B cell (primary cell): ENCODE measurements at regions not wholly inside any gene's neighbourhood (a gene's known extent, or its start where the extent isn't known, plus 50 kb on each side); places are given as distances from the start of the nearest gene placed in this dataset.

Source experiments
- ATAC-seq: fragments of 200-7000 bp; cut with Tn5 transposase; one replicate; pipeline ENCODE4 v1.10.0; 2021; ENCODE audit warnings: low read depth, mild to moderate bottlenecking, moderate number of reproducible peaks, moderate library complexity
- CTCF ChIA-PET: fragments of 350-600 bp; sonication (Branson Sonifier 250); formaldehyde crosslinking; loops from one replicate; lab custom pipeline; 2021; ENCODE audit warnings: antibody characterized with exemption, inconsistent platforms; lab: Charles Lee
- POLR2A ChIA-PET: fragments of 350-600 bp; sonication (Branson Sonifier 250); formaldehyde crosslinking; loops from one replicate; lab custom pipeline; 2021; ENCODE audit warnings: antibody characterized with exemption; lab: Charles Lee
- DNase-seq: peaks from one replicate; pipeline ENCODE4 v3.0.0; 2013
- H2AFZ ChIP-seq: 2 replicates; pipeline ENCODE4 v1.6.1; 2012; ENCODE audit warnings: mild to moderate bottlenecking, low read depth, low read length; ENCODE audit not compliant: insufficient read depth, poor library complexity, severe bottlenecking
- H3K27ac ChIP-seq, 2 donors: 1 replicate in 1 of 2; 2 replicates in 1 of 2; pipeline ENCODE4 v1.5.1; 2012 to 2013; ENCODE audit warnings: low read length in 2 of 2, mild to moderate bottlenecking in 2 of 2, moderate library complexity in 1 of 2
- H3K27me3 ChIP-seq, 4 experiments: fragments of 200-600 bp in 1 of 4; sonication (generic) in 1 of 4; replicated peaks in 1 of 4; 1 replicate in 2 of 4; 2 replicates in 2 of 4; pipeline versions ENCODE4 v1.6.1 to v1.7.0; 2013 to 2016; ENCODE audit warnings: low read length in 3 of 4, mild to moderate bottlenecking in 2 of 4, mixed read lengths in 1 of 4, moderate library complexity in 1 of 4; ENCODE audit not compliant: insufficient read depth in 4 of 4, control insufficient read depth in 3 of 4; ENCODE audit errors: control extremely low read depth in 1 of 4
- H3K36me3 ChIP-seq, 2 experiments: replicated peaks in 1 of 2; 1 replicate in 1 of 2; 2 replicates in 1 of 2; pipeline versions ENCODE4 v1.6.1 to v1.7.1; 2013; ENCODE audit warnings: low read length in 1 of 2; ENCODE audit not compliant: insufficient read depth in 2 of 2, control insufficient read depth in 1 of 2; ENCODE audit errors: control extremely low read depth in 1 of 2, extremely low read depth in 1 of 2
- H3K4me1 ChIP-seq, 2 donors: fragments of 200-600 bp in 1 of 2; sonication (generic) in 1 of 2; 1 replicate in 1 of 2; 2 replicates in 1 of 2; pipeline versions ENCODE4 v1.5.1 to v1.6.1; 2013 to 2017; ENCODE audit warnings: low read length in 2 of 2; ENCODE audit not compliant: control insufficient read depth in 2 of 2, insufficient read depth in 2 of 2
- H3K4me2 ChIP-seq: replicated peaks from 2 replicates; pipeline ENCODE3; 2012; ENCODE audit warnings: mild to moderate bottlenecking, low read depth, low read length; ENCODE audit not compliant: poor library complexity, severe bottlenecking
- H3K4me3 ChIP-seq, 5 experiments: fragments of 200-600 bp in 1 of 5; sonication (generic) in 1 of 5; 1 replicate in 3 of 5; 2 replicates in 2 of 5; pipeline versions ENCODE4 v1.5.1 to v1.7.0; 2011 to 2016; ENCODE audit warnings: low read length in 4 of 5, mild to moderate bottlenecking in 4 of 5, low read depth in 2 of 5, control low read depth in 1 of 5, moderate library complexity in 1 of 5; ENCODE audit not compliant: insufficient read depth in 1 of 5; ENCODE audit errors: control extremely low read depth in 1 of 5, extremely low read depth in 1 of 5
- H3K79me2 ChIP-seq: fragments of 200-600 bp; sonication (generic); one replicate; pipeline ENCODE4 v1.6.0; 2016; ENCODE audit warnings: low read length; ENCODE audit not compliant: control insufficient read depth, insufficient read depth
- H3K9ac ChIP-seq: fragments of 200-600 bp; sonication (generic); 2 replicates; pipeline ENCODE4 v1.6.1; 2017; ENCODE audit warnings: mild to moderate bottlenecking, low read length, moderate library complexity
- H3K9me3 ChIP-seq, 3 donors: one replicate each; pipeline versions ENCODE4 v1.6.1 to v1.7.1; 2013; ENCODE audit warnings: low read length in 2 of 3; ENCODE audit not compliant: control insufficient read depth in 2 of 3, insufficient read depth in 1 of 3; ENCODE audit errors: control extremely low read depth in 1 of 3
- H4K20me1 ChIP-seq: 2 replicates; pipeline ENCODE4 v1.6.0; 2012; ENCODE audit warnings: mild to moderate bottlenecking, low read length; ENCODE audit not compliant: insufficient read depth, control insufficient read depth, poor library complexity, severe bottlenecking
- H3K27ac Mint-ChIP-seq: one replicate; pipeline ENCODE4 v1.8.0; 2021; ENCODE audit warnings: mixed read lengths
- H3K27me3 Mint-ChIP-seq: one replicate; pipeline ENCODE4 v1.8.0; 2021; ENCODE audit warnings: mixed read lengths
- H3K4me1 Mint-ChIP-seq: one replicate; pipeline ENCODE4 v1.8.0; 2021; ENCODE audit warnings: mixed read lengths
- H3K4me3 Mint-ChIP-seq: one replicate; pipeline ENCODE4 v1.8.0; 2021; ENCODE audit warnings: mixed read lengths
- H3K9me3 Mint-ChIP-seq: one replicate; pipeline ENCODE4 v1.8.0; 2022; ENCODE audit warnings: mixed read lengths; ENCODE audit not compliant: insufficient read depth
- EZH2 ChIP-seq: IDR thresholded peaks from 2 replicates; pipeline ENCODE4 v1.6.1; 2012; ENCODE audit warnings: borderline replicate concordance, low read depth, mild to moderate bottlenecking, moderate library complexity, low read length; ENCODE audit not compliant: insufficient read depth, poor library complexity, severe bottlenecking
- WGBS: methylation state at CpG from one replicate; pipeline ENCODE4 v1.1.5; 2013; ENCODE audit warnings: missing lambda C conversion rate; ENCODE audit not compliant: insufficient coverage; 5-methylcytosine and 5-hydroxymethylcytosine counted together
- intact Hi-C: fragments of 100-400 bp; cut with micrococcal nuclease; formaldehyde crosslinking; loops from one replicate; pipeline ENCODE4 v1.10.0; 2022
- TF ChIP-seq, protein P1 (sequence below): fragments of 200-600 bp; IDR thresholded peaks from one replicate; pipeline ENCODE4 v1.8.0; 2022; ENCODE audit warnings: antibody characterized with exemption, mild to moderate bottlenecking

DNA sequence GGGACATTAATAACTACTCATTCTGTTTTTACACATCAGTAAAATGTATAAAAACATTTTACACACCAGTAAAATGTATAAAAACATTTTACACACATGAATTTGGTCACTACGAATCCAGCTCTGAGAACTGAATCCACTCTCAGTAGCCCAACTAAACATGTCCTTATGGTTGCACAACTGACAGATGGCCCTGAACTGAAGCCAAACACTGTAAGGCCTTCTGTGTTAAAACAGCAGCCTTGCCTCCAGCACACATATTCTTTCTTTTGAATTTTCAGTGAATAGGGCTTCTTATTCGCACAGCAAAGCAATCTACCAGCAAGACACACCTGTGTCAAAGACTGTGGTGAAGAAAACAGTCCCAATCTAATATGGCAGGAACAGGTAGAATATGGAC, 169.9 kb upstream of the FMR1 start:
- 86% methylated on average over 1 of the region's 2 CpGs for WGBS
- intact Hi-C loops: no loop called here
- ChIA-PET POLR2A (no interaction called here), CTCF (no interaction called here)
- TF ChIP-seq EZH2: no peak
- TF ChIP-seq, protein P1, sequence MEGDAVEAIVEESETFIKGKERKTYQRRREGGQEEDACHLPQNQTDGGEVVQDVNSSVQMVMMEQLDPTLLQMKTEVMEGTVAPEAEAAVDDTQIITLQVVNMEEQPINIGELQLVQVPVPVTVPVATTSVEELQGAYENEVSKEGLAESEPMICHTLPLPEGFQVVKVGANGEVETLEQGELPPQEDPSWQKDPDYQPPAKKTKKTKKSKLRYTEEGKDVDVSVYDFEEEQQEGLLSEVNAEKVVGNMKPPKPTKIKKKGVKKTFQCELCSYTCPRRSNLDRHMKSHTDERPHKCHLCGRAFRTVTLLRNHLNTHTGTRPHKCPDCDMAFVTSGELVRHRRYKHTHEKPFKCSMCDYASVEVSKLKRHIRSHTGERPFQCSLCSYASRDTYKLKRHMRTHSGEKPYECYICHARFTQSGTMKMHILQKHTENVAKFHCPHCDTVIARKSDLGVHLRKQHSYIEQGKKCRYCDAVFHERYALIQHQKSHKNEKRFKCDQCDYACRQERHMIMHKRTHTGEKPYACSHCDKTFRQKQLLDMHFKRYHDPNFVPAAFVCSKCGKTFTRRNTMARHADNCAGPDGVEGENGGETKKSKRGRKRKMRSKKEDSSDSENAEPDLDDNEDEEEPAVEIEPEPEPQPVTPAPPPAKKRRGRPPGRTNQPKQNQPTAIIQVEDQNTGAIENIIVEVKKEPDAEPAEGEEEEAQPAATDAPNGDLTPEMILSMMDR: no peak
- Mint-ChIP-seq H3K4me3 (no peak overlapping the region), H3K27ac (no peak overlapping the region), H3K4me1 (no peaks in the 10 kb centered on the region), H3K27me3 (no peaks in the 10 kb centered on the region), H3K9me3 (no peaks in the 10 kb centered on the region)
- Histone ChIP-seq H3K9me3 (no peaks in the 10 kb centered on the region), H4K20me1 (no peaks in the 10 kb centered on the region), H3K27ac (no peak overlapping the region), H3K27me3 (no peaks in the 10 kb centered on the region), H3K9ac (no peak overlapping the region), H3K36me3 (no peaks in the 10 kb centered on the region), H3K79me2 (no peaks in the 10 kb centered on the region), H3K4me2 (no peak overlapping the region), H3K4me3 (no peak overlapping the region), H2AFZ (no peak overlapping the region), H3K4me1 (no peaks in the 10 kb centered on the region)
- ATAC-seq (no peak), DNase-seq (no peak)

DNA sequence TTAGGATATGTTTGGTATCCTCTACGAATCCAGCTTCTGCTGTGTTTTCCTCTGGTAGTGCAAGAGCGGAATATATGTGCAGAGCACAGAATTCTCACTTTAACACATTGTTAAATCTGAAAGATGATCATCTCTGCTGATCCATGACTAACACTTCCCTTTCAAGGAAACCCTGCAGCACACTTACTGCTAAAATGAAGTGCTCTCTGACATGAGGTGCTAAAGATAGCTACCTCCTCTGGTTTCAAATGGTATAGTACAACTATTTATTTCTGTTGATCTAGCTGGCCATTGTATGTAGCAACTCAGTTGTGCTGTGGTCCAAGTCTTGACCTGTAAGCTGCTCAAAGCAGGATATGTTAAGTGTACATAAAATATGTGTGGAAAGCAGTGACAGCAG, 162.4 kb upstream of the FMR1 start:
- Histone ChIP-seq H3K4me3 (no peak overlapping the region), H3K27me3 (no peaks in the 10 kb centered on the region), H3K36me3 (no peaks in the 10 kb centered on the region), H3K9ac (no peak overlapping the region), H4K20me1 (no peaks in the 10 kb centered on the region), H3K4me2 (no peak overlapping the region), H3K9me3 (no peaks in the 10 kb centered on the region), H3K79me2 (no peaks in the 10 kb centered on the region), H3K4me1 (no peaks in the 10 kb centered on the region), H2AFZ (no peak overlapping the region), H3K27ac (no peak overlapping the region)
- Mint-ChIP-seq H3K9me3 (no peaks in the 10 kb centered on the region), H3K27me3 (peaks cover 3% of the 10 kb centered on the region), H3K4me3 (no peak overlapping the region), H3K27ac (no peak overlapping the region), H3K4me1 (no peaks in the 10 kb centered on the region)
- intact Hi-C loops: no loop called here
- no CpG with 5 or more reads among the region's 2 CpGs for WGBS
- CTCF ChIA-PET: no interaction called here
- no peak for TF ChIP-seq EZH2
- TF ChIP-seq, protein P1: no peak
- ATAC-seq (no peak), DNase-seq (no peak)
- POLR2A ChIA-PET: no interaction called here
